ENCODE measurements at regions not wholly inside any gene's neighbourhood (a gene's known extent, or its start where the extent isn't known, plus 50 kb on each side); places are given as distances from the start of the nearest gene placed in this dataset.

DNA sequence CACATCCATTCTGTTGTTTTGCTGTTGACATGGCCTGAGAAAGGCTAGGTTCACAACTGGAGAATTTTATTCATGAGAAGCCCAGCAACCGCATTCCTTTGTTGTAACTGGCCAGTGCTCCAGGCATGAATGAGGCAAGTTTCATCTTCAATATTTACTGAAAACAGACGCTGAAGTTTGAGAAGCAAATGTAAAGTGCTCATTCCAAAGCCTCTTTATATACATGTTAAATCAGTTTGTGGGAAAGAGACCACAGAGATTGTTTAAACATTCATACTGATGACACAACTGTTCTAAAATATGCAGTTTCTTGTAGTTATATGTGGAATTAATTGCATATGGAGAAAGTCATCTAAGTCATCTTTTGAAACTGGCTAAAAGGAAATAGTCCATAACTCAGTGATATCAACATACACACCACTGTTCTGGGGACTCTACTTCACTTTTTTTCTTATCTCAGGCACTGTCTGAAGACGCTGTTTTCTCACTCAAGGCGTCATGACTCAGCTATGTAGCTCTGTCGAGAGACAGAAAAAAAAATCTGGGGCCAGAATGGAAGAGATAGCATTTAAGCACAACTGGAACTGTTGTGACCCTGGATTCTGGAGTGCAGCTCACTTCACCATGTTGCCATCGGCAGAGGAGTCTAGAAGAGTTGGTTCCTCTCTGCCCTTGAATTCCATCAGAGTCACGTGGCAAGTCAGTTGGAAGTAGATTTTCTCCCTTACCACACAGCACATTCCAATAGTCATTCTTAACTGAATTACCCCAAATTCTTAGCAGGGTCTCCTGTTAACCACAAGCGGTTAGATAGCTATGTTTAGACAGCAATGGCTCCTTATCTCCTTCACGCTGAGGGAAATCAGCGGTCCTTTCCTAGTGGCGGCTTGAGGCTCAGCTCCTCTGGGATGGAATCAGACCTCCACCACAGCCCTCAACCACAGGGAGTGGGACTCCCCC lies 258.4 kb upstream of the HMGA2 start:
- TF ChIP-seq, protein P1, sequence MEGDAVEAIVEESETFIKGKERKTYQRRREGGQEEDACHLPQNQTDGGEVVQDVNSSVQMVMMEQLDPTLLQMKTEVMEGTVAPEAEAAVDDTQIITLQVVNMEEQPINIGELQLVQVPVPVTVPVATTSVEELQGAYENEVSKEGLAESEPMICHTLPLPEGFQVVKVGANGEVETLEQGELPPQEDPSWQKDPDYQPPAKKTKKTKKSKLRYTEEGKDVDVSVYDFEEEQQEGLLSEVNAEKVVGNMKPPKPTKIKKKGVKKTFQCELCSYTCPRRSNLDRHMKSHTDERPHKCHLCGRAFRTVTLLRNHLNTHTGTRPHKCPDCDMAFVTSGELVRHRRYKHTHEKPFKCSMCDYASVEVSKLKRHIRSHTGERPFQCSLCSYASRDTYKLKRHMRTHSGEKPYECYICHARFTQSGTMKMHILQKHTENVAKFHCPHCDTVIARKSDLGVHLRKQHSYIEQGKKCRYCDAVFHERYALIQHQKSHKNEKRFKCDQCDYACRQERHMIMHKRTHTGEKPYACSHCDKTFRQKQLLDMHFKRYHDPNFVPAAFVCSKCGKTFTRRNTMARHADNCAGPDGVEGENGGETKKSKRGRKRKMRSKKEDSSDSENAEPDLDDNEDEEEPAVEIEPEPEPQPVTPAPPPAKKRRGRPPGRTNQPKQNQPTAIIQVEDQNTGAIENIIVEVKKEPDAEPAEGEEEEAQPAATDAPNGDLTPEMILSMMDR (IDR thresholded peaks at IDR 0.05), result no peak
- TF ChIP-seq EP300 (IDR thresholded peaks at IDR 0.05), result no peak
